HG03045 (cell line): ENCODE measurements at regions not wholly inside any gene's neighbourhood (a gene's known extent, or its start where the extent isn't known, plus 50 kb on each side); places are given as distances from the start of the nearest gene placed in this dataset.
"Not testable (repeated sequence)": the region's sequence is repeated elsewhere in the genome, so short reads cannot be mapped to it uniquely, and the experiment has no call there.

Source experiments
- ATAC-seq: cut with Tn5 transposase; IDR thresholded peaks from one replicate; pipeline ENCODE4 v1.9.1; 2021; ENCODE audit warnings: mild to moderate bottlenecking, moderate library complexity; ENCODE audit not compliant: unreplicated experiment

GRCh38 chr15:26280281-26280680 lies 417.2 kb upstream of the ATP10A start:
- no peak for ATAC-seq

- no peak for ATAC-seq
These were observed 398.8 kb upstream of the ATP10A start for GRCh38 chr15:26261966-26262365.

GRCh38 chr15:26261413-26261812 lies 398.3 kb upstream of the ATP10A start:
- no peak for ATAC-seq

DNA sequence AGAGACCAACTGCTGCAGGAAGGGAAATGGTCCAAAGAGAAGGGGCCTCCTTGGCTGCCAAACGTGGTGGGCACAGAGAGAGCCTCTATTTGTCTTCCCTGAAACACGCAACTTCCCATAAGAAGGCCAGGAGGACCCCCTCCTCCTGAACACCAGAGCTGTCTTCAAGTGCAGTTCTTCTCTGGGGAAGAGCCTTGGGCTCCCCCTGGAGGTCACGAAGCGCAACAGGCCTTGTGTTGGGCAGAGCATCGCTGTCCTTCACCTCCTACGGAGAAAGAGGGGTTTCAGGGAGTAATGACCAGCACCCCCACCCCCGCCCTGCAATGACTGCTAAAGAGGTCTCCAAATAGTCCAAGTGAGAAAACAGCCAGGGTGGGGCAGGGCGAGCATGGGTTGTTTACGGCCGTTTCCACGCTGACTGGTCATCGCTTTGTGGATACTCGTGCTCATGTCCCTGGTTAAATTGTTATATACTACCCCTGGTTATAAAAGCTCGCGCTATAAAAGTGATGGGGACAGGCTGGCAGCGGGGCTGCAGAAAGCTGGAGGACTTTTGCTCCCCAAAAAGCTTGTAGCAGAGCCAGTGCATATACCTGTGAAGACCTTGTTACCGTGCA lies 397.5 kb upstream of the ATP10A start:
- ATAC-seq, result no peak

DNA sequence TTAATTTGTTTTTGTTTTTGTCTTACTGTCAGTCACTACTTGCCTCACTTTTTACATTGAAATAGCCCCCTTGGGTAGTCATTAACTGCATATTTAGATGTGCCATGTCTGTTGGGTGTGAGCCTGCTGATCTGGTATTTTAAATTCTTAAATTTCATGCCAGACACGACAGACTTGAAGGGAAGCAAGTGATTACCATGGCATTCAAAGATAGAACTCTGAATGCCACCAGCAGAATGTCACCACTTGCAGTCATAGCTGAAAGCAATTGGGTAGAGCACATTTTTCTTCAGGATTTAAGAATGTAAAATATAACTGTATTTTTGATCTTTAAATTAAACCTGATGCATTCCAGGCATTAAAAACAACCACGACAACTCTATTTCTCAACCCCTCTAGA lies 396.5 kb upstream of the ATP10A start:
- no peak for ATAC-seq

- not testable (repeated sequence) for ATAC-seq
These were observed 381.7 kb upstream of the ATP10A start for GRCh38 chr15:26244782-26245181.

GRCh38 chr15:26243382-26243781 lies 380.3 kb upstream of the ATP10A start:
- no peak for ATAC-seq

DNA sequence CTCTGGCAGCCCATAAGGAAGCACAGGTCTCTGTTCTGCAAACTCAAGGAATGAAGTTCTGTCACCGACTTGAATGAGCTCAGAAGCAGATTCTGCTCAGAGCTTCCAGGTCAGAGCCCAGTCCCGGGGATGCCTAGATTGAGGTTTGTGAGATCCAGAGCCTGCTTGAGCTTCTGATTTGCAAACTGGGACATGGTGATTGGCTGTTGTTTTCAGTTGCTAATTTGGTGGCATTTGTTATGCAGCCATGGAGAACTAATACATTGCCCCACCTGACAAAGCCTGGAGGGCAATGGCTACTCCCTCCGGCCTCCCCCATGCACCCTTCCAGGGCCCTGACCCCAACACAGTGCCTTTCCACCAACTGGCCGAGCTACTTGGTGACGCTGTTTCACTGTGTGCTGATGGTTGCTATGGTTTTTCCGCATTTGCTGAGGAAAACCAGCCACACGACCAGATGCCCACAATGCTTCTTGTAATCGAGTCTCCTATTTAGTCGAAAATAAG lies 379.5 kb upstream of the ATP10A start:
- ATAC-seq, result no peak

DNA sequence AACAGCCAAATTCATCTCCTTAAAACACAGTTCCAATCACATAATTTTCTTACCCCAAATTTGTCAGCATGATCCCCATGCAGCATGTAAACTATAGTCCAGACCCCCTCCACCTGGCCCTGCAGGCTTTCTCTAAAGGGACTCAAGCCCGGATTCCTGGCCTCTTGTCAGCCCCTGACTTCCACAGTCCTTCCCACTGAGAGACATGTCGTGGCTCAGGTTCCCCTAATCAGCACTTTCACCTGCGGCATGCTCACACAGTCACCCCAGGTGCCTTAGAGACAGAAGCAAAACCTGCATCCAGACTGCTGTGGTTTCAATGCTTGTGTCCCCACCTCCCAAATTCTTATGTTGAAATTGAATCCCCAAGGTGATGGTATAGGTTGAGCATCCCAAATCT lies 372.7 kb upstream of the ATP10A start:
- ATAC-seq, result no peak

GRCh38 chr15:26234976-26235767 lies 372.0 kb upstream of the ATP10A start:
- ATAC-seq, result no peak

DNA sequence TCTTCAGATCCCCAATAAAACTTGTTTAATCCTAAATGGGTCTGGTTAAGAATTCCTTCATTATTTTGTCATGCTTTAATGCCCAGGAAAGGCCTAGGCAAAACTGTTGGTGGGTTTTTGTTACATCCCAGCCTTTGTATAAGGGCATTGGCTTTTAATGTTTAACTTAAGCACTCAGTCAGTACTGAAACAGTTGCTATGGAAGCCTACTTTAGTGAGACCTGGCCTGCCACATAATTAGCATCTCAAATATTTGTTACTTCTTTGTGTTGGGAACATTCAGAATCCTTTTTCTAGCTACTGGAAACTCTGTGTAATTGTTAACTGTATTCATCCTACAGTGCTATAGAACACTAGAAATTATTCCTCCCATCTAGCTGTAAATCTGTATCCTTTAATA lies 369.6 kb upstream of the ATP10A start:
- no peak for ATAC-seq

- ATAC-seq, result no peak
These were observed 368.0 kb upstream of the ATP10A start for GRCh38 chr15:26231096-26231495.

- ATAC-seq, result no peak
These were observed 361.1 kb upstream of the ATP10A start for GRCh38 chr15:26224266-26224665.

GRCh38 chr15:26223720-26224119 lies 360.6 kb upstream of the ATP10A start:
- no peak for ATAC-seq

GRCh38 chr15:26222781-26223180 lies 359.7 kb upstream of the ATP10A start:
- no peak for ATAC-seq

GRCh38 chr15:26217043-26217442 lies 353.9 kb upstream of the ATP10A start:
- ATAC-seq, result not testable (repeated sequence)

DNA sequence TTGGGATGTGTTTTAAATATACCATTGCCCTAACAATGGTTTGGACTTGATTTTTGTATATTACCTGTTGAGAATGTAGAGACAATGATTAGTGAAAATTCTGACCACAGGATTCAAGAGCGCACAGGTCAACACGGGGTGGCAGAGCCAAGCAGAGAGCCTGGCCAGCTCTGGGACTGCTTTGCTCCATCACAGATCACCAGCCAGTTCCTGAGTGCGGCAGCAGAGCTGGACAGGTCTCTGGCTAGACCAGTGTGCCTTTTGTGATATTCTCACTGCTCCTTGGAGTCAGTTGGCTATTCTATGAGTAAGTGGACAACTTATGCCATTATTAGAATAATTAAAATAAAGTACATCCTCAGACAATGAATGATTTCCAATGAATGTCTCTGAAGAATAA lies 351.2 kb upstream of the ATP10A start:
- no peak for ATAC-seq

DNA sequence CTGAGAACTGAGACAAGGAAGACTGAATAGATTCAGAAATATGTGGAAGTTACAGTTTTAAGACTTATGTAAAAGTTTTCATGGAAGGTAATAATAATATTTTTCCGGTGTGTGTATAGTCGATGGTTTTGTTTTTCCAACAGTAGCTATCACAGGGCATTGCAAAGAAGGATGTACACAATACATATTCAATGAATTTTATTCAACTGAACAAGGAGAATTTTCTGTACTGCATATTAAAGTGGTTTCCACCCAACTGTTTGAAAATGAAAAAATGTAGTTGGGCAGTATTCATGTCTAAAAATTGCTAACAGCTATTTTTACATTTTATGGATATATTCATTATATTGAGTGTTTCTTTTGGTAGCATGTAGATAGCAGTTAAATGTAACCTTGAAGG lies 350.3 kb upstream of the ATP10A start:
- no peak for ATAC-seq

GRCh38 chr15:26212109-26212508 lies 349.0 kb upstream of the ATP10A start:
- ATAC-seq, result no peak

DNA sequence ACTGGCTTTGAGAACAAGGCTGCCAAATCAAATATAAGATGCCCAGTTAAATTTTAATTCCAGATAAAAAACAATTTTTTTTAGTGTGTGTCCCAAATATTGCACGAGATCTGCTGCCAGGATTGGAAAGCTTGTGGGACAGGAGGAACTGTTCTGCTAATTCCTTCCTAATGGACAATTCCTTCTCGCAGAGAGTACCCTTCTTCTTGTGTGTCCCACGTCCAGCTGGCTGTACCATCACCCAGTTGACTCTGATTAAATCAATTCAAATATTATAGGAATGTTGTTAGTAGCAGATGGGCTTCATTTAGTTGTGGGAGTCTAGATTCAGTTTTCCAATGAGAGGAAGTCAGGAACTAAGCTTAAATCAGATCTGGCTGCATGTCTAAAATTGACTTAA lies 347.9 kb upstream of the ATP10A start:
- no peak for ATAC-seq

- no peak for ATAC-seq
These were observed 338.2 kb upstream of the ATP10A start for GRCh38 chr15:26201177-26201858.

- no peak for ATAC-seq
These were observed 337.3 kb upstream of the ATP10A start for GRCh38 chr15:26200427-26200826.
